GM21717 (cell line): ENCODE measurements at regions not wholly inside any gene's neighbourhood (a gene's known extent, or its start where the extent isn't known, plus 50 kb on each side); places are given as distances from the start of the nearest gene placed in this dataset.
"Not testable (repeated sequence)": the region's sequence is repeated elsewhere in the genome, so short reads cannot be mapped to it uniquely, and the experiment has no call there.

ENCODE experiments used
- ATAC-seq: cut with Tn5 transposase; IDR thresholded peaks from one replicate; pipeline ENCODE4 v1.9.1; 2021; ENCODE audit warnings: mild to moderate bottlenecking, moderate library complexity; ENCODE audit not compliant: unreplicated experiment

DNA sequence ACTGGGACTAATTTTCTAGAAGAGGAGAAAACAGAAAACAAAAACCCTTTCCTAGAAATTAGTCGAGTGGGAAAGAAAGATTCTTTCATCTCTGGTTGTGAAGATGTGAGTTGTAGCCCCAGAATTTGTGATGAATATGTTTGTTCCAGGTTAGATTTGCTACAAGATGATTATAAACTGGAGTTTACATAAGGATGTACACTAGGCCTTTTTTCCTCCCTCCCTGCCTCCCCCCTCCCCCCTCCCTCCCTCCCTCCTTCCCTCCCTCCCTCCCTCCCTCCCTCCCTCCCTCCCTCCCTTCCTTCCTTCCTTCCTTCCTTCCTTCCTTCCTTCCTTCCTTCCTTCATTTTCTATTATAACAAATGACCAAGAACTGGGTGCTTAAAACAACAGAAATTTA, 1502.0 kb downstream of the SI start:
- ATAC-seq = no peak

DNA sequence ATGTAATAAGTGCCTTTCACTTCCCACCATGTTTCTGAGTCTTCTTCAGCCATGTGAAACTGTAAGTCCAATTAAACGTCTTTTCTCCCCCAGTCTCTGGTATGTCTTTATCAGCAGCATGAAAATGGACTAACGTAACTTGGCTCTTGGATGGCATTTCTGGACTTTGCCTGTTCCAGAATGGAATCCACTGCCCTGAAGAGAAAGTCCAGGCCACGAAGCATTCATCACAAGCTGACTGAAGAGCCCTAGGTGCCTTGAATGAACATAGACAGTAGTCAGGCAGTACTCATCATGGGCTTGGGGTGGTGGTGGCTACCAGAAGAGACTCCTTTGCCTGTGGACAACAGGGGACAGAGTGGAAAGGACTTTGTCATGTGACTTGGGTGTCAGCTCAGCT, 1505.0 kb downstream of the SI start:
- no peak for ATAC-seq

GRCh38 chr3:163572856-163573255, 1505.4 kb downstream of the SI start:
- no peak for ATAC-seq

GRCh38 chr3:163563485-163563884, 1514.8 kb downstream of the SI start:
- ATAC-seq = no peak

DNA sequence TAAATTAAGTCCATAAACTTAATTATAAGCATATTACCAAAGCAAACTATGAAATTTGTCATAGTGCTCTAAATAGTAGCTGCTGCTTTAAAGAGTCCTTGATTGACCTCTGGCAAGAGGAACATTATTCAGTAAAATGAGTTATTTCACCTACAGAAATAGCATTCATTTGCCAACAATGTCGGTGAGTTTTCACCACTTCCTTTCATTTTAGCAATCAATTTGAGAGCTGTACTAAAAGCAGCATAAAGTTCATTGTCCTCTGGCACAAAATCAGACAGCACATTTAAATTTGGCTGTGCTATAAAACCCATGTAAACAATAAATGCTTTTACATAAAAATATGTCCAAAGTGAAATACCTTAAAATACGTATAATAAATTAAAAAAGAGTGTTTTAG, 1515.7 kb downstream of the SI start:
- no peak for ATAC-seq

DNA sequence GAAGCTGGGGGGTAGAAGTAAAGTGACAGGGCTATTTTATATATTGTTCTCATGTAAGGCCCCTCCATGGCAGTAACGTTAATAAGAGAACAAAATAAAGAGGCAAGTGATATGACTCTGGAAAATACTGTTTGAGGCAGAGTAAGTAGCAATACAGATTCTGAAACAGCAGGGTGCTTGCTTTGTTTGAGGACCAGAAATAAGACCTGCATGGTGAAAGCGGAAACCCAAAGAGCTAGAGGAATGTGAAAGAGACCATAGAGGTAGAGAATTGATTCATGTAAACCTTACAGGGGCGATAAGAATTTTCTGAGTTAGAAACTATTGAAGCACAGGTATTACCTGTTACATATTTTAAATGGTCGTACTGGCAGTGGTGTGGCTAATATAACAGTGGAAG, 1517.1 kb downstream of the SI start:
- no peak for ATAC-seq

- no peak for ATAC-seq
Observed at GRCh38 chr3:163560459-163560858, 1517.8 kb downstream of the SI start.

- ATAC-seq = no peak
Observed at GRCh38 chr3:163556813-163557523, 1521.3 kb downstream of the SI start.

GRCh38 chr3:163555918-163556317, 1522.4 kb downstream of the SI start:
- ATAC-seq = no peak

GRCh38 chr3:163552659-163552966, 1525.7 kb downstream of the SI start:
- ATAC-seq = no peak

DNA sequence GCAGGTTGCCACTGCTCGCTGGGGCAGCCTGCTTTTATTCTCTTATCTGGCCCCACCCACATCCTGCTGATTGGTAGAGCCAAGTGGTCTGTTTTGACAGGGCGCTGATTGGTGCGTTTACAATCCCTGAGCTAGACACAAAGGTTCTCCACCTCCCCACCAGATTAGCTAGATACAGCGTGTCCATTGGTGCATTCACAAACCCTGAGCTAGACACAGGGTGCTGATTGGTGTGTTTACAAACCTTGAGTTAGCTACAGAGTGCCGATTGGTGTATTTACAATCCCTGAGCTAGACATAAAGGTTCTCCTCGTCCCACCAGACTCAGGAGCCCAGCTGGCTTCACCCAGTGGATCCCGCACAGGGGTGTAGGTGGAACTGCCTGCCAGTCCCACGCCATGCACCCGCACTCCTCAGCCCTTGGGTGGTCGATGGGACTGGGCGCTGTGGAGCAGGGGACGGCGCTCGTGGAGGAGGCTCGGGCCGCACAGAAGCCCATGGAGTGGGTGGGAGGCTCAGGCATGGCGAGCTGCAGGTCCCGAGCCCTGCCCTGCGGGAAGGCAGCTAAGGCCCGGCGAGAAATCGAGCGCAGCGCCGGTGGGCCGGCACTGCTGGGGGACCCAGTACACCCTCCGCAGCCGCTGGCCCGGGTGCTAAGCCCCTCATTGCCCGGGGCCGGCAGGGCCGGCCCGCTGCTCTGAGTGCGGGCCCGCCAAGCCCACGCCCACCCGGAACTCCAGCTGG, 1526.2 kb downstream of the SI start:
- not testable (repeated sequence) for ATAC-seq

- ATAC-seq = no peak
Observed at GRCh38 chr3:163548015-163548414, 1530.3 kb downstream of the SI start.

GRCh38 chr3:163547014-163547685, 1531.1 kb downstream of the SI start:
- no peak for ATAC-seq

GRCh38 chr3:163543662-163544061, 1534.6 kb downstream of the SI start:
- ATAC-seq = no peak

DNA sequence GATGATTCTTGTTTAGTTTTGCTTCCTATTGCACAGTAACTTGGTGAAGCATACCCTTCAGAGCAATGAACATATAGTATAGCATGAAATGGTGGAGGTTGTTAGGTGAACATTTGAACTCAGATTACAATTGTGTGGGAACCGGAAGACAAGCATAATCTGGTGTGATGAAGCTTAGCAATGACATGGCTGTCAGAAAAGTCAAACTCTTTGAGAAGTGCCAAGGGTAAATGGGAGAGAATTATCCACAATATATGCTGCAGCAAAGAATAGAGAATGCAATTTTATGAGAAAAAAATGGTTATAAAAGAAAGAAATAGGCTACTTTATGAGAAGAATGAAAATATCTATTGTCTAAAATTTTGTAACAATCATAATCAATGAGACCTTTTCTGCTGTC, 1536.7 kb downstream of the SI start:
- no peak for ATAC-seq

DNA sequence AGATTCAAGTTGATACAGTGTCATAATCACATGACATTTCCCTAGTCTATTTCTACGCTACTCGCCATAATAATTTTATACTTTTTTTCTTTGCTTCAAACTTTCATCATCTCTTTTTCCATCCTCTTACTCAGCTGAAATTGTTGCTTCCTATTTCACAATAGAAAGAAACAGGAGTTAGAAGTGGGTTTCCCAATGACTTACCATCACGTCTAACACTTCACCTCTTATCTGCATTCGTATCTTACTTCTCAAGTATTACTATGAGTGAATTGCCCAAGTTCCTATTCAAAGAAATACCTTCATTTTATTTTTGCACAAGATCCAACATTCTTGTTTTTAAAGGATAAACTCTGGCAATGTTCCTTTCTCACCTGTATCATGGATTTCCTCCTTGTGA, 1539.9 kb downstream of the SI start:
- ATAC-seq = no peak

GRCh38 chr3:163533381-163533780, 1544.9 kb downstream of the SI start:
- no peak for ATAC-seq

- no peak for ATAC-seq
Observed at GRCh38 chr3:163523375-163523774, 1554.9 kb downstream of the SI start.

GRCh38 chr3:163521261-163521660, 1557.0 kb downstream of the SI start:
- no peak for ATAC-seq

DNA sequence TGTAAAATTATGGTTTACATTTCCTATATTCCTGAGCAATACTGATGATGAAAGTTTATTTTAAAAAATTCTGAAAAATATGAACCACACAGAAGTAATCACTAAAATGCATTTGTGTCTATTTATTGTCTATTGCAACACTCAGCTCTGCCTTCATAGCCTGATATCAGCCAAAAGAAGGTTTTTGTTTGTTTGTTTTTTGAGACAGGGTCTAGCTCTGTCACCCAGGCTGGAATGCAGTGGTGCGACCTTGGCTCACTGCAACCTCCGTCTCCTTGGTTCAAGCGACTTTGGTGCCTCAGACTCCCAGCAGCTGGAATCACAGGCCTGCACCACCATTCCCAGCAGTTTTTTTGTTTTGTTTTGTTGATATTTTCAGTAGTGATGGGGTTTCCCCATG, 1560.2 kb downstream of the SI start:
- no peak for ATAC-seq

- no peak for ATAC-seq
Observed at GRCh38 chr3:163513149-163513657, 1565.1 kb downstream of the SI start.

- no peak for ATAC-seq
Observed at GRCh38 chr3:163508206-163508605, 1570.1 kb downstream of the SI start.
